ENCODE measurements at regions not wholly inside any gene's neighbourhood (a gene's known extent, or its start where the extent isn't known, plus 50 kb on each side); places are given as distances from the start of the nearest gene placed in this dataset.

GRCh38 chr1:8176279-8176678, 141.6 kb upstream of the SLC45A1 start:
- ATAC-seq (no peak), DNase-seq (no peak)
- Histone ChIP-seq H3K36me3 (no peaks in the 10 kb centered on the region), H3K9me3 (peaks cover 0 to 25% (median 16%) of the 10 kb centered on the region in 11 donors), H3K4me1 (peaks cover 0 to 11% (median 4%) of the 10 kb centered on the region in 9 donors), H3K27me3 (no peaks in the 10 kb centered on the region), H3K4me3 (no peak overlapping the region), H3K27ac (no peak overlapping the region)
- 73 to 83% methylated on average over 3 of the region's 3 CpGs for WGBS, 2 donors
- no peak for TF ChIP-seq CTCF (IDR thresholded peaks at IDR 0.05)
- intact Hi-C loops (cut with DNase I) = no loop called here

GRCh38 chr1:8174807-8175206, 143.1 kb upstream of the SLC45A1 start:
- Histone ChIP-seq H3K4me1 (peaks cover 0 to 17% (median 10%) of the 10 kb centered on the region in 9 donors), H3K4me3 (no peak overlapping the region), H3K27ac (peak overlapping the region in 1 of 10 donors; percentile 34), H3K9me3 (peaks cover 0 to 18% (median 15%) of the 10 kb centered on the region in 11 donors), H3K36me3 (no peaks in the 10 kb centered on the region), H3K27me3 (no peaks in the 10 kb centered on the region)
- DNase-seq = no peak
- ATAC-seq = peak in 2 of 8 donors; percentile 32 to 38
- TF ChIP-seq CTCF (IDR thresholded peaks at IDR 0.05) = no peak
- intact Hi-C loops (cut with DNase I) = no loop called here
- 80 to 88% methylated on average over 5 of the region's 5 CpGs for WGBS, 2 donors

- Histone ChIP-seq H3K27ac (no peak overlapping the region), H3K9me3 (no peaks in the 10 kb centered on the region), H3K4me1 (peaks cover 0 to 26% (median 16%) of the 10 kb centered on the region in 9 donors), H3K4me3 (no peak overlapping the region), H3K27me3 (no peaks in the 10 kb centered on the region), H3K36me3 (no peaks in the 10 kb centered on the region)
- 94 to 97% methylated on average over 14 of the region's 14 CpGs for WGBS, 2 donors
- no peak for TF ChIP-seq CTCF (IDR thresholded peaks at IDR 0.05)
- no peak for DNase-seq
- ATAC-seq = no peak
- intact Hi-C loops (cut with DNase I) = no loop called here
Observed at GRCh38 chr1:8171751-8172464, 145.8 kb upstream of the ERRFI1 start.

- no peak for TF ChIP-seq CTCF (IDR thresholded peaks at IDR 0.05)
- WGBS, 2 donors = 80% methylated on average over 13 of the region's 13 CpGs
- Histone ChIP-seq H3K4me3 (no peak overlapping the region), H3K9me3 (no peaks in the 10 kb centered on the region), H3K4me1 (peaks cover 0 to 26% (median 16%) of the 10 kb centered on the region in 9 donors), H3K27ac (peak overlapping the region in 6 of 10 donors; percentile 1 to 90 (median 60)), H3K27me3 (no peaks in the 10 kb centered on the region), H3K36me3 (no peaks in the 10 kb centered on the region)
- ATAC-seq = peak; percentile 7 to 49 (median 33)
- intact Hi-C loops (cut with DNase I) = no loop called here
- DNase-seq = no peak
Observed at GRCh38 chr1:8170059-8170835, 144.1 kb upstream of the ERRFI1 start.
